ENCODE measurements at regions not wholly inside any gene's neighbourhood (a gene's known extent, or its start where the extent isn't known, plus 50 kb on each side); places are given as distances from the start of the nearest gene placed in this dataset.

DNA sequence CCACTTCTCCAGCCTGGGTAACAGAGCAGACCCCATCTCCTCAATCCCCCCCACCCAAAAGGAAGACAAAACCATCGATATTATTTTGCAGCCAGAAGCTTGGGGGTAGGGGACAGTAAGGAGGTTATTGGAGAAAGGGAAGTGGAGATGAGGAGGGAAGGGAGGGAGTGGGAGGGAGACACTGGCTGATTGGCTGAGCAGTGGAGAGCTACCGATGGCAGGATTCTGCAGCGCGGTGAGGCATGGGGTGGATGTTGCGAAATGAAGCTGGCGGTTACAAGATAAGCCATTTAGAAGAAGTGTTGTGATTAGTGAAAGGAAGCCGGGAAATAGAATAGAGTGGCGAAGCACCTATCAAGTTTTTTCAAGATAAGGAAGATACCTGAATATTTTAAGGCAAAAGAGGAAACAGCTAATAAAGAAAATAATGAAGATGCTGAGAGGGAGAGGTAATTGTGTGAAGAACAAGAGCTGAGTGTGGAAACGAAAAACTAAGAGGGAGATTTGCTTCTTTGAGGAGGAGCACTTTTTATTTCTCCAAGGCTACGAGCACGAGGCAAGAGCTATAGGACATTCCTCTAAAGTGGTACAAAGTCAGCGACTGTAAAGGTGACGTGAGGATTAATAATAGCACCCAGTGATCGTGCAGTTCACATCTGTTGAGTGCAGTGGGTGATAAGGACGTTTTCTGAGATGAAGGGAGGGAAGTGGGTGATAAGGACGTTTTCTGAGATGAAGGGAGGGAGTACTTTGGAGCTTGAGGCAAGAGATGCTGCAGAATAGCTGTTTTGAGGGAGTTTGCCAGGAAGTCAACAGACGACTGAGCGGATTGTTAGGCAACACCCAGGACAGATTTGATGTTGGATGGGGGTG, 103.2 kb upstream of the KIF26B start (continued):
- TF ChIP-seq ARID3A (IDR thresholded peaks at IDR 0.05; ENCODE audit: borderline replicate concordance, low read depth, low read length): 0 out of 2 replicates have a peak, but pooled peaks have one; percentile 5
- TF ChIP-seq, protein P1, sequence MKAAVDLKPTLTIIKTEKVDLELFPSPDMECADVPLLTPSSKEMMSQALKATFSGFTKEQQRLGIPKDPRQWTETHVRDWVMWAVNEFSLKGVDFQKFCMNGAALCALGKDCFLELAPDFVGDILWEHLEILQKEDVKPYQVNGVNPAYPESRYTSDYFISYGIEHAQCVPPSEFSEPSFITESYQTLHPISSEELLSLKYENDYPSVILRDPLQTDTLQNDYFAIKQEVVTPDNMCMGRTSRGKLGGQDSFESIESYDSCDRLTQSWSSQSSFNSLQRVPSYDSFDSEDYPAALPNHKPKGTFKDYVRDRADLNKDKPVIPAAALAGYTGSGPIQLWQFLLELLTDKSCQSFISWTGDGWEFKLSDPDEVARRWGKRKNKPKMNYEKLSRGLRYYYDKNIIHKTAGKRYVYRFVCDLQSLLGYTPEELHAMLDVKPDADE (conservative IDR thresholded peaks at IDR 0.05; ENCODE audit: control insufficient read depth, low read depth, low read length): no peak
- TF ChIP-seq C11orf30 (IDR thresholded peaks at IDR 0.05; ENCODE audit: low read depth): peak; percentile 43; the same call in 1 of the 2 replicates
- peak in 1 of 2 experiments; percentile 34; a peak in 1 of 4 replicates for TF ChIP-seq SRF (CRISPR knock-in tag; IDR thresholded peaks at IDR 0.05)
- TF ChIP-seq ZNF561 (CRISPR knock-in tag; conservative IDR thresholded peaks at IDR 0.05): no peak
- TF ChIP-seq TAF7 (tag; IDR thresholded peaks at IDR 0.05): 0 out of 2 replicates have a peak, but pooled peaks have one; percentile 6
- TF ChIP-seq STAT6 (CRISPR knock-in tag; IDR thresholded peaks at IDR 0.05): no peak
- TF ChIP-seq, protein P2, sequence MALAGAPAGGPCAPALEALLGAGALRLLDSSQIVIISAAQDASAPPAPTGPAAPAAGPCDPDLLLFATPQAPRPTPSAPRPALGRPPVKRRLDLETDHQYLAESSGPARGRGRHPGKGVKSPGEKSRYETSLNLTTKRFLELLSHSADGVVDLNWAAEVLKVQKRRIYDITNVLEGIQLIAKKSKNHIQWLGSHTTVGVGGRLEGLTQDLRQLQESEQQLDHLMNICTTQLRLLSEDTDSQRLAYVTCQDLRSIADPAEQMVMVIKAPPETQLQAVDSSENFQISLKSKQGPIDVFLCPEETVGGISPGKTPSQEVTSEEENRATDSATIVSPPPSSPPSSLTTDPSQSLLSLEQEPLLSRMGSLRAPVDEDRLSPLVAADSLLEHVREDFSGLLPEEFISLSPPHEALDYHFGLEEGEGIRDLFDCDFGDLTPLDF (CRISPR knock-in tag; IDR thresholded peaks at IDR 0.05): no peak
- TF ChIP-seq ZFPM2 (CRISPR knock-in tag; IDR thresholded peaks at IDR 0.05): no peak
- TF ChIP-seq ZBTB33 (CRISPR knock-in tag; IDR thresholded peaks at IDR 0.05): no peak
- TF ChIP-seq, protein P3, sequence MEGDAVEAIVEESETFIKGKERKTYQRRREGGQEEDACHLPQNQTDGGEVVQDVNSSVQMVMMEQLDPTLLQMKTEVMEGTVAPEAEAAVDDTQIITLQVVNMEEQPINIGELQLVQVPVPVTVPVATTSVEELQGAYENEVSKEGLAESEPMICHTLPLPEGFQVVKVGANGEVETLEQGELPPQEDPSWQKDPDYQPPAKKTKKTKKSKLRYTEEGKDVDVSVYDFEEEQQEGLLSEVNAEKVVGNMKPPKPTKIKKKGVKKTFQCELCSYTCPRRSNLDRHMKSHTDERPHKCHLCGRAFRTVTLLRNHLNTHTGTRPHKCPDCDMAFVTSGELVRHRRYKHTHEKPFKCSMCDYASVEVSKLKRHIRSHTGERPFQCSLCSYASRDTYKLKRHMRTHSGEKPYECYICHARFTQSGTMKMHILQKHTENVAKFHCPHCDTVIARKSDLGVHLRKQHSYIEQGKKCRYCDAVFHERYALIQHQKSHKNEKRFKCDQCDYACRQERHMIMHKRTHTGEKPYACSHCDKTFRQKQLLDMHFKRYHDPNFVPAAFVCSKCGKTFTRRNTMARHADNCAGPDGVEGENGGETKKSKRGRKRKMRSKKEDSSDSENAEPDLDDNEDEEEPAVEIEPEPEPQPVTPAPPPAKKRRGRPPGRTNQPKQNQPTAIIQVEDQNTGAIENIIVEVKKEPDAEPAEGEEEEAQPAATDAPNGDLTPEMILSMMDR (IDR thresholded peaks at IDR 0.05 in 2 of 3, conservative IDR thresholded peaks at IDR 0.05 in 1 of 3; ENCODE audit: insufficient read depth in 2 of 3, low read depth in 1 of 3, low read length in 3 of 3): no peak

All from K562 (cell line).